ENCODE measurements at regions not wholly inside any gene's neighbourhood (a gene's known extent, or its start where the extent isn't known, plus 50 kb on each side); places are given as distances from the start of the nearest gene placed in this dataset.
"Not testable (repeated sequence)": the region's sequence is repeated elsewhere in the genome, so short reads cannot be mapped to it uniquely, and the experiment has no call there.

GRCh38 chr2:4192119-4192518 is 488.7 kb downstream of the DCDC2C start:
- no peak for DNase-seq (ENCODE audit: low read depth)
- TF ChIP-seq CTCF (IDR thresholded peaks at IDR 0.05; ENCODE audit: insufficient read depth, low read length): no peak
- no peak overlapping the region for H3K4me3 ChIP-seq (ENCODE audit: low read depth, low read length)

GRCh38 chr2:4214444-4215205 is 511.2 kb downstream of the DCDC2C start:
- H3K4me3 ChIP-seq (ENCODE audit: low read depth, low read length): no peak overlapping the region
- TF ChIP-seq CTCF (IDR thresholded peaks at IDR 0.05; ENCODE audit: insufficient read depth, low read length): no peak
- no peak for DNase-seq (ENCODE audit: low read depth)

DNA sequence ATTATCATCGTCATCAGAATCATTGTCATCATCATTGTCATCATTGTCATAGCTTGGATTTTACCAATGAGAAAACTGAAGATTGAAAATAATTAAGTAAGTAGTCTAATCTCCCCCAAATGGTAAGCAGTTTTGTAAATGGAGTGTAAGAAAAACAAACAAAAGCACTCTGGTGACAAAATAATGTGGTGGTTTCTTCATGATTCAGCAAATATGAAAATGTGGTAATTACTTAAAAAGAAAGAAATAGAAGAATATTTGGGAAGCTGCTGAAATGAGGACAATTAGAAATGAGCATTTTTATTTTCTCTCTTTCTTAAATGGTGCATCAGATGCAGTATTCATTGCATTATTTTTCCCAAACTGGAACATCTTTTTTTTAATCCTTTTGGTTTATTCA is 514.4 kb downstream of the DCDC2C start:
- no peak for DNase-seq (ENCODE audit: low read depth)
- no peak overlapping the region for H3K4me3 ChIP-seq (ENCODE audit: low read depth, low read length)
- TF ChIP-seq CTCF (IDR thresholded peaks at IDR 0.05; ENCODE audit: insufficient read depth, low read length): no peak

GRCh38 chr2:4219101-4219500 is 515.7 kb downstream of the DCDC2C start:
- no peak for DNase-seq (ENCODE audit: low read depth)
- TF ChIP-seq CTCF (IDR thresholded peaks at IDR 0.05; ENCODE audit: insufficient read depth, low read length): no peak
- no peak overlapping the region for H3K4me3 ChIP-seq (ENCODE audit: low read depth, low read length)

DNA sequence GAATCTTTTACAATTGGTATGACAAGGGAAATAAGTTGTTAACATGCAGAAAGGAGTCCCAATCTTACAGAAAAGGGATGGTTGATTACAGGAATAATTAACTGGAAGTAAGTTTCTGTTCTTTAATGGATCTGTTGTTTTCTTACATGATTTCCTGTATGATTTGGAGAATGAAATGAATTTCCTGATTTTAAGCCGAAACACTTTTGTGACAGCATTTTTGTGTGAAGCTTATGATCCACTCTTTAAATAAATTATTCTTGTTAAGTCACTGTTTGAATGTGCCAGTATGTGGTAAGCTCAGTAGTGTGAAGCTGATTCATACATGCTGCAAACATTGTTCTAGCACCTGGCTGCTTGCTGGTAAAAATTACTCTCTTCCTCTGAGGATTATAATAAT is 516.2 kb downstream of the DCDC2C start:
- no peak overlapping the region for H3K4me3 ChIP-seq (ENCODE audit: low read depth, low read length)
- no peak for TF ChIP-seq CTCF (IDR thresholded peaks at IDR 0.05; ENCODE audit: insufficient read depth, low read length)
- DNase-seq (ENCODE audit: low read depth): no peak

DNA sequence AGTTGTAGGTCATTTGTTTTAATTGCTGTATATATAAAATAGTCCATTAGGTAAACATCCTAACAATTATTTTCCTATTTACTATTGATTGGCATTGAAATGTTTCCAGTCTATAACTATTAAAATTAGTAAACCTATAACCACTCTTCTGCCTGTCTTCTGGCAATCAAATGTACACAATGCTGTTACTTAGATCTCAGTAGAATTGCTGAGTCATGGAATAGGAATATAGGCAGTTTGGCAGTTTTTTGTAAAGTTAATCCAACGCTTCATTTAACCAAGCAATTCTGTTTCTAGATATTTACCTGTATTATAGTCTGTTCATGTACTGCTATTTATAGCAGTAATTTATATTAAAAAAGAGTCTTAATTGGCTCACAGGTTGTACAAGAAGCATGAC is 518.1 kb downstream of the DCDC2C start:
- DNase-seq (ENCODE audit: low read depth): no peak
- no peak for TF ChIP-seq CTCF (IDR thresholded peaks at IDR 0.05; ENCODE audit: insufficient read depth, low read length)
- no peak overlapping the region for H3K4me3 ChIP-seq (ENCODE audit: low read depth, low read length)

- DNase-seq (ENCODE audit: low read depth): no peak
- no peak overlapping the region for H3K4me3 ChIP-seq (ENCODE audit: low read depth, low read length)
- TF ChIP-seq CTCF (IDR thresholded peaks at IDR 0.05; ENCODE audit: insufficient read depth, low read length): no peak
Measured at GRCh38 chr2:4221845-4222244, 518.5 kb downstream of the DCDC2C start.

DNA sequence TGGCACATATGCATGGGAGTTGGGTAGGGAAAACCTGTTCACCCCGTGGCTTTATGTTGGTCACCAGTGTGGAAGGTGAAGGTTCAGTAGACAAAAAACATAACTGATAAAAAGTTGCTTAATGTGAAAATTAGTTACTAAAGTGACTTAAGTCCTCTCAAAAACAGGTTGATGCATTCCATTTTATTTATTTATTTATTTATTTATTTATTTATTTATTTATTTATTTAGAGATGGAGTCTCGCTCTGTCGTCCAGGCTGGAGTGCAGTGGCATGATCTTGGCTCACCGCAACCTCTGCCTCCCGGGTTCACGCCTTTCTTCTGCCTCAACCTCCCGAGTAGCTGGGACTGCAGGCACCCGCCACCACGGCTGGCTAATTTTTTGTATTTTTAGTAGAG is 541.0 kb downstream of the DCDC2C start:
- not testable (repeated sequence) for DNase-seq (ENCODE audit: low read depth); H3K4me3 ChIP-seq (ENCODE audit: low read depth, low read length)
